ENCODE measurements at regions not wholly inside any gene's neighbourhood (a gene's known extent, or its start where the extent isn't known, plus 50 kb on each side); places are given as distances from the start of the nearest gene placed in this dataset.

DNA sequence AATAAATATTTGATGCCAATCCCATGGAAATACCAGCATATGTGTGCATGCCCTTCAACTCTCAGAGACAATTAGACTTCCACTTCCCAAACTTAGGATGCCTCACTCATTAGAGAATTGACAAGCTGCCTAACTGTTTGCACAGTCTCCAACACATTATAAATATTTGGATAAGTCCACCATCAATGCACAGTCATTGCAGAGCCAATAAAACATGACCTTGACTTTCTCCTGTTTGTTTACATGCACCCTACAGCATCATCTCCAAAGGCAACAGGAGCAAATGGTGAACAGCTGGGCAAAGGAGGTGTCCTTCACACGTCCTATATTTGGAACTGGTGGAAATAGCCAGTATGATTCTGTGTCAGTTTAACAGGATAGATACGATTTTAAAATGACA, 804.4 kb upstream of the RBFOX1 start:
- Histone ChIP-seq H3K9ac (ENCODE audit: low read length in 3 of 3) (no peak overlapping the region), H3K27ac (ENCODE audit: low read depth in 2 of 2, low read length in 2 of 2) (no peak overlapping the region), H3K4me3 (ENCODE audit: low read length in 3 of 3) (no peak overlapping the region), H3K9me3 (ENCODE audit: control insufficient read depth in 2 of 3, insufficient read depth in 1 of 3, low read length in 3 of 3) (no peaks in the 10 kb centered on the region), H3K27me3 (ENCODE audit: control insufficient read depth, insufficient read depth, low read length) (no peaks in the 10 kb centered on the region), H3K4me1 (ENCODE audit: control insufficient read depth in 2 of 3, insufficient read depth in 2 of 3, low read depth in 1 of 3, low read length in 3 of 3) (no peaks in the 10 kb centered on the region), H3K36me3 (ENCODE audit: control insufficient read depth in 2 of 3, insufficient read depth in 3 of 3, low read length in 3 of 3) (no peaks in the 10 kb centered on the region)
- FAIRE-seq (no peak), DNase-seq (no peak)
- TF ChIP-seq, protein P1, sequence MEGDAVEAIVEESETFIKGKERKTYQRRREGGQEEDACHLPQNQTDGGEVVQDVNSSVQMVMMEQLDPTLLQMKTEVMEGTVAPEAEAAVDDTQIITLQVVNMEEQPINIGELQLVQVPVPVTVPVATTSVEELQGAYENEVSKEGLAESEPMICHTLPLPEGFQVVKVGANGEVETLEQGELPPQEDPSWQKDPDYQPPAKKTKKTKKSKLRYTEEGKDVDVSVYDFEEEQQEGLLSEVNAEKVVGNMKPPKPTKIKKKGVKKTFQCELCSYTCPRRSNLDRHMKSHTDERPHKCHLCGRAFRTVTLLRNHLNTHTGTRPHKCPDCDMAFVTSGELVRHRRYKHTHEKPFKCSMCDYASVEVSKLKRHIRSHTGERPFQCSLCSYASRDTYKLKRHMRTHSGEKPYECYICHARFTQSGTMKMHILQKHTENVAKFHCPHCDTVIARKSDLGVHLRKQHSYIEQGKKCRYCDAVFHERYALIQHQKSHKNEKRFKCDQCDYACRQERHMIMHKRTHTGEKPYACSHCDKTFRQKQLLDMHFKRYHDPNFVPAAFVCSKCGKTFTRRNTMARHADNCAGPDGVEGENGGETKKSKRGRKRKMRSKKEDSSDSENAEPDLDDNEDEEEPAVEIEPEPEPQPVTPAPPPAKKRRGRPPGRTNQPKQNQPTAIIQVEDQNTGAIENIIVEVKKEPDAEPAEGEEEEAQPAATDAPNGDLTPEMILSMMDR (IDR thresholded peaks at IDR 0.05; ENCODE audit: borderline replicate concordance, extremely low read depth, insufficient read depth), result no peak
- intact Hi-C loops (cut with DNase I), result no loop called here

DNA sequence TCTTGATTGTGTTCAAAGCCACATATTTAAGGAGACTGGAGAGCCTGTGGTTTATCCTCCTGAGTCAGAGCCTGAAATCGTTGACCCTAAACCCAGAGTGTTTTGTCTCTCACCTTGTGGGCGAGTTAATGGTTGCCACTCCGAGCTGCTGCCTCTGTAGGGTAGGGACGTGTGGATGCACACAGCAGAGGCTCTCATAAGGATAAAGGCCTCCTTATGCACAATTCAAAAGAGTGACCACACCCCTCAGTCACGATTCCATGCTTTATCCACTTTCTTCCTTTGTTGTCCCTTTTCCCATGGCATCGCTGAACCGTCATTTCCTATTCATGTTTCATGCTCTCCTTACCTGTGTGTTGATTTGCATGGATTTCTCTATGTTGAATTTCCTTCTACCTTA, 805.0 kb upstream of the RBFOX1 start:
- TF ChIP-seq, protein P1 (IDR thresholded peaks at IDR 0.05; ENCODE audit: borderline replicate concordance, extremely low read depth, insufficient read depth), result no peak
- no peak overlapping the region for H3K4me3 ChIP-seq (ENCODE audit: low read length in 3 of 3)
- FAIRE-seq, result no peak
- no peaks in the 10 kb centered on the region for H3K27me3 ChIP-seq (ENCODE audit: control insufficient read depth, insufficient read depth, low read length)
- H3K9me3 ChIP-seq (ENCODE audit: control insufficient read depth in 2 of 3, insufficient read depth in 1 of 3, low read length in 3 of 3), result no peaks in the 10 kb centered on the region
- H3K4me1 ChIP-seq (ENCODE audit: control insufficient read depth in 2 of 3, insufficient read depth in 2 of 3, low read depth in 1 of 3, low read length in 3 of 3), result no peaks in the 10 kb centered on the region
- no peak overlapping the region for H3K27ac ChIP-seq (ENCODE audit: low read depth in 2 of 2, low read length in 2 of 2)
- no peak overlapping the region for H3K9ac ChIP-seq (ENCODE audit: low read length in 3 of 3)
- H3K36me3 ChIP-seq (ENCODE audit: control insufficient read depth in 2 of 3, insufficient read depth in 3 of 3, low read length in 3 of 3), result no peaks in the 10 kb centered on the region
- no peak for DNase-seq
- intact Hi-C loops (cut with DNase I), result no loop called here

DNA sequence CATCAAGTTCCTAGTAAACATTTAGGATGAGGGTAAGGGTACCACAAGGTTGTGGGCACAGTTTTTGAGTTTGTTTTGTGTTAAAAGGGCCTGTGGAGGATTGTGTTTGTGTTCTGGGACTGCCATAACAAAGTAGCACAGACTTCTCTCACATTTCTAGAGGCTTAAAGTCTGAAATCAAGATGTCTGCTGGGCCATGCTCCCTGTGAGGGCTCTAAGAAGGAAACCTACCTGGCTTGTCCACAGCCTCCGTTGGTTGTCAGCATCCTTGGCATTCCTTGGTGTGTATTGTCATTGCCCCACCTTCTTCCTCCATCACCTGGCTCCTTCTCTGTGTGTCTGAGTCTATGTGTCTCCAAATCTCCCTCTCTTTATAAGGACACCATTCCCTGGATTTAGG, 808.1 kb upstream of the RBFOX1 start:
- Histone ChIP-seq H3K27ac (ENCODE audit: low read depth in 2 of 2, low read length in 2 of 2) (no peak overlapping the region), H3K9ac (ENCODE audit: low read length in 3 of 3) (no peak overlapping the region), H3K27me3 (ENCODE audit: control insufficient read depth, insufficient read depth, low read length) (no peaks in the 10 kb centered on the region), H3K9me3 (ENCODE audit: control insufficient read depth in 2 of 3, insufficient read depth in 1 of 3, low read length in 3 of 3) (no peaks in the 10 kb centered on the region), H3K4me3 (ENCODE audit: low read length in 3 of 3) (no peak overlapping the region), H3K4me1 (ENCODE audit: control insufficient read depth in 2 of 3, insufficient read depth in 2 of 3, low read depth in 1 of 3, low read length in 3 of 3) (no peaks in the 10 kb centered on the region), H3K36me3 (ENCODE audit: control insufficient read depth in 2 of 3, insufficient read depth in 3 of 3, low read length in 3 of 3) (no peaks in the 10 kb centered on the region)
- FAIRE-seq (no peak), DNase-seq (no peak)
- intact Hi-C loops (cut with DNase I), result no loop called here
- TF ChIP-seq, protein P1 (IDR thresholded peaks at IDR 0.05; ENCODE audit: borderline replicate concordance, extremely low read depth, insufficient read depth), result no peak

DNA sequence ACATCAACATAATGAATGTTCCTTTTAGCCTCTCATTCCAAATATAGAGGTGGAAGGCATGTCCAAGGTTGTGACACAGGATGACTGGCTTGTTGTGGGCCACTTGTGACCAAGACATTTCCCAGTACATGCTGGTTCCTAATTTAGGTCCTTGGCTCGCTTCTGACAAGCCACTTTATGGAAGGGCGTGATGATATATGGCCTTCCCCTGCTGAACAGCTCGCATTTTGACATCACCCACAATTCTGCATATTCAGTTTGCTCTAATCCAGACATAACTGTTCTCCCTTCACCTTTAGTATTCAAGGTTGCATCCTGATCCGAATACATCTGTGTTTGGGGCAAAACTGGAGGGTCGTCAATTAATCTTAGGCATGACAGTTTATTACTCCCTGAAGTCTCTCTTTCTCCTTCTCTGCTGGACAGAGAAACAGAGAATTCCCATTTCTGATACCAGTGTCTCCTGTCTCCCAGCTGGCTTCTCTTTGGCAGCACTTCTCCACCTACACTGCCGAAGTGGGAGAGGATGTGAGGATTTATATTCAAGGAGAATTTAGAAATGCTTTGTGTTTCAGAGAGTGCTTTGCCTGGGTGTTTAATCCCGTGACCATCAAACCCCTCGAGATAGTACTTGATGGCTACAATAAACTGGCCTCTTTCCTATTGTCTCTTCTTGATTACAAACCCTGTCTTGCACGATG, 815.5 kb upstream of the RBFOX1 start:
- TF ChIP-seq, protein P1 (IDR thresholded peaks at IDR 0.05; ENCODE audit: borderline replicate concordance, extremely low read depth, insufficient read depth), result no peak
- H3K9me3 ChIP-seq (ENCODE audit: control insufficient read depth in 2 of 3, insufficient read depth in 1 of 3, low read length in 3 of 3), result no peaks in the 10 kb centered on the region

More for the DNA sequence above, 815.5 kb upstream of the RBFOX1 start:
- no peaks in the 10 kb centered on the region for H3K36me3 ChIP-seq (ENCODE audit: control insufficient read depth in 2 of 3, insufficient read depth in 3 of 3, low read length in 3 of 3)
- intact Hi-C loops (cut with DNase I), result no loop called here
- H3K27ac ChIP-seq (ENCODE audit: low read depth in 2 of 2, low read length in 2 of 2), result no peak overlapping the region
- no peak overlapping the region for H3K9ac ChIP-seq (ENCODE audit: low read length in 3 of 3)
- no peaks in the 10 kb centered on the region for H3K4me1 ChIP-seq (ENCODE audit: control insufficient read depth in 2 of 3, insufficient read depth in 2 of 3, low read depth in 1 of 3, low read length in 3 of 3)
- no peaks in the 10 kb centered on the region for H3K27me3 ChIP-seq (ENCODE audit: control insufficient read depth, insufficient read depth, low read length)
- no peak for FAIRE-seq
- peak in 2 of 5 donors; percentile 6 to 27 for DNase-seq
- H3K4me3 ChIP-seq (ENCODE audit: low read length in 3 of 3), result no peak overlapping the region
